Ishikawa (cell line): ENCODE measurements at regions not wholly inside any gene's neighbourhood (a gene's known extent, or its start where the extent isn't known, plus 50 kb on each side); places are given as distances from the start of the nearest gene placed in this dataset.

ENCODE experiments used
- EGR1 ChIP-seq: IDR thresholded peaks from 2 replicates; pipeline ENCODE4 v1.6.1; 2012
- RAD21 ChIP-seq: IDR thresholded peaks from 2 replicates; pipeline ENCODE4 v1.6.1; 2012; ENCODE audit warnings: low read depth
- TAF1 ChIP-seq: IDR thresholded peaks from 2 replicates; pipeline ENCODE4 v1.6.1; 2012; ENCODE audit warnings: low read depth, mild to moderate bottlenecking
- TCF12 ChIP-seq: IDR thresholded peaks from 2 replicates; pipeline ENCODE4 v1.6.1; 2012; ENCODE audit warnings: low read depth
- ZBTB7A ChIP-seq: IDR thresholded peaks from 2 replicates; pipeline ENCODE4 v1.6.1; 2012; ENCODE audit warnings: low read depth
- TF ChIP-seq, protein P1 (sequence below): IDR thresholded peaks from 2 replicates; pipeline ENCODE4 v1.6.1; 2012

DNA sequence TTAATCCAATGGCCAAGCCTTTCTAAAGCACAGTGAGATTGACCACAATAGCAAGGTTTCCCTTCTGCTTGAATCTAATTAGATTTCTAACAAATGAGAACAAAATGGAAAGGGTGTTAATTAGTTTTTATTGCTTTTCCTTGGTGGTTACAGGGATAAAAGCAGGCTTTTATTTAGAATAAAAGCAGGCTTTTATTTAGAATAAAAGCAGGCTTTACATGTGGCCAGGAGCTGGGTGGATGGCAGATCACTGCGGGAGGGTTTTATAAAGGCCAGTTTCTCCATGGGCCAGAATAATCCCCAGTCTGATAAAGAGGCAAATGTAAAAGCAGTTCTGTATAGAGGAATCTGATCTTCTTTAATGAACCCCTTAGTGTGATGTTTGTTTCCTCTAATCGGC is 470.2 kb downstream of the TMEM232 start:
- TF ChIP-seq ZBTB7A (no peak), TAF1 (no peak), TCF12 (no peak), RAD21 (no peak), EGR1 (no peak)
- TF ChIP-seq, protein P1, sequence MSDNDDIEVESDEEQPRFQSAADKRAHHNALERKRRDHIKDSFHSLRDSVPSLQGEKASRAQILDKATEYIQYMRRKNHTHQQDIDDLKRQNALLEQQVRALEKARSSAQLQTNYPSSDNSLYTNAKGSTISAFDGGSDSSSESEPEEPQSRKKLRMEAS: no peak
